ENCODE measurements at regions not wholly inside any gene's neighbourhood (a gene's known extent, or its start where the extent isn't known, plus 50 kb on each side); places are given as distances from the start of the nearest gene placed in this dataset.

- Histone ChIP-seq H3K27ac (ENCODE audit: low read length) (no peak overlapping the region), H3K9ac (ENCODE audit: low read length) (no peak overlapping the region), H3K4me1 (ENCODE audit: control insufficient read depth, low read depth, low read length) (no peaks in the 10 kb centered on the region), H3K27me3 (ENCODE audit: control insufficient read depth, insufficient read depth, low read length) (no peaks in the 10 kb centered on the region), H3K9me3 (ENCODE audit: control insufficient read depth, low read depth, low read length) (no peaks in the 10 kb centered on the region), H3K36me3 (ENCODE audit: control insufficient read depth, low read depth, low read length) (no peaks in the 10 kb centered on the region), H3K4me3 (ENCODE audit: low read length) (no peak overlapping the region)
Observed at GRCh38 chr4:11496351-11496829, 67.7 kb upstream of the HS3ST1 start.

GRCh38 chr4:11495818-11496217 is 67.1 kb upstream of the HS3ST1 start:
- no peaks in the 10 kb centered on the region for H3K27me3 ChIP-seq (ENCODE audit: control insufficient read depth, insufficient read depth, low read length)
- no peaks in the 10 kb centered on the region for H3K9me3 ChIP-seq (ENCODE audit: control insufficient read depth, low read depth, low read length)
- no peaks in the 10 kb centered on the region for H3K36me3 ChIP-seq (ENCODE audit: control insufficient read depth, low read depth, low read length)
- no peaks in the 10 kb centered on the region for H3K4me1 ChIP-seq (ENCODE audit: control insufficient read depth, low read depth, low read length)
- no peak overlapping the region for H3K4me3 ChIP-seq (ENCODE audit: low read length)
- no peak overlapping the region for H3K27ac ChIP-seq (ENCODE audit: low read length)
- H3K9ac ChIP-seq (ENCODE audit: low read length): no peak overlapping the region

GRCh38 chr4:11495291-11495690 is 66.6 kb upstream of the HS3ST1 start:
- no peak overlapping the region for H3K9ac ChIP-seq (ENCODE audit: low read length)

GRCh38 chr4:11494232-11494631 is 65.5 kb upstream of the HS3ST1 start:
- Histone ChIP-seq H3K4me3 (ENCODE audit: low read length) (no peak overlapping the region), H3K9ac (ENCODE audit: low read length) (no peak overlapping the region), H3K4me1 (ENCODE audit: control insufficient read depth, low read depth, low read length) (no peaks in the 10 kb centered on the region), H3K27ac (ENCODE audit: low read length) (no peak overlapping the region), H3K36me3 (ENCODE audit: control insufficient read depth, low read depth, low read length) (no peaks in the 10 kb centered on the region), H3K27me3 (ENCODE audit: control insufficient read depth, insufficient read depth, low read length) (no peaks in the 10 kb centered on the region), H3K9me3 (ENCODE audit: control insufficient read depth, low read depth, low read length) (no peaks in the 10 kb centered on the region)

More at GRCh38 chr4:11495291-11495690, 66.6 kb upstream of the HS3ST1 start:
- Histone ChIP-seq H3K4me1 (ENCODE audit: control insufficient read depth, low read depth, low read length) (no peaks in the 10 kb centered on the region), H3K36me3 (ENCODE audit: control insufficient read depth, low read depth, low read length) (no peaks in the 10 kb centered on the region), H3K27ac (ENCODE audit: low read length) (no peak overlapping the region), H3K4me3 (ENCODE audit: low read length) (no peak overlapping the region), H3K27me3 (ENCODE audit: control insufficient read depth, insufficient read depth, low read length) (no peaks in the 10 kb centered on the region), H3K9me3 (ENCODE audit: control insufficient read depth, low read depth, low read length) (no peaks in the 10 kb centered on the region)

- Histone ChIP-seq H3K4me3 (ENCODE audit: low read length) (no peak overlapping the region), H3K27ac (ENCODE audit: low read length) (no peak overlapping the region), H3K9ac (ENCODE audit: low read length) (no peak overlapping the region), H3K36me3 (ENCODE audit: control insufficient read depth, low read depth, low read length) (no peaks in the 10 kb centered on the region), H3K27me3 (ENCODE audit: control insufficient read depth, insufficient read depth, low read length) (no peaks in the 10 kb centered on the region), H3K4me1 (ENCODE audit: control insufficient read depth, low read depth, low read length) (no peaks in the 10 kb centered on the region), H3K9me3 (ENCODE audit: control insufficient read depth, low read depth, low read length) (no peaks in the 10 kb centered on the region)
Observed at GRCh38 chr4:11489453-11490083, 60.9 kb upstream of the HS3ST1 start.

GRCh38 chr4:11488657-11489452 is 60.2 kb upstream of the HS3ST1 start:
- Histone ChIP-seq H3K27me3 (ENCODE audit: control insufficient read depth, insufficient read depth, low read length) (no peaks in the 10 kb centered on the region), H3K9ac (ENCODE audit: low read length) (no peak overlapping the region), H3K9me3 (ENCODE audit: control insufficient read depth, low read depth, low read length) (no peaks in the 10 kb centered on the region), H3K4me1 (ENCODE audit: control insufficient read depth, low read depth, low read length) (no peaks in the 10 kb centered on the region), H3K27ac (ENCODE audit: low read length) (no peak overlapping the region), H3K36me3 (ENCODE audit: control insufficient read depth, low read depth, low read length) (no peaks in the 10 kb centered on the region), H3K4me3 (ENCODE audit: low read length) (no peak overlapping the region)

GRCh38 chr4:11487868-11488544 is 59.3 kb upstream of the HS3ST1 start:
- Histone ChIP-seq H3K36me3 (ENCODE audit: control insufficient read depth, low read depth, low read length) (no peaks in the 10 kb centered on the region), H3K9me3 (ENCODE audit: control insufficient read depth, low read depth, low read length) (no peaks in the 10 kb centered on the region), H3K27ac (ENCODE audit: low read length) (no peak overlapping the region), H3K4me3 (ENCODE audit: low read length) (no peak overlapping the region), H3K4me1 (ENCODE audit: control insufficient read depth, low read depth, low read length) (no peaks in the 10 kb centered on the region), H3K27me3 (ENCODE audit: control insufficient read depth, insufficient read depth, low read length) (no peaks in the 10 kb centered on the region), H3K9ac (ENCODE audit: low read length) (no peak overlapping the region)

- Histone ChIP-seq H3K9me3 (ENCODE audit: control insufficient read depth, low read depth, low read length) (no peaks in the 10 kb centered on the region), H3K4me1 (ENCODE audit: control insufficient read depth, low read depth, low read length) (no peaks in the 10 kb centered on the region), H3K27ac (ENCODE audit: low read length) (no peak overlapping the region), H3K9ac (ENCODE audit: low read length) (no peak overlapping the region), H3K36me3 (ENCODE audit: control insufficient read depth, low read depth, low read length) (no peaks in the 10 kb centered on the region), H3K27me3 (ENCODE audit: control insufficient read depth, insufficient read depth, low read length) (no peaks in the 10 kb centered on the region), H3K4me3 (ENCODE audit: low read length) (no peak overlapping the region)
Observed at GRCh38 chr4:11487139-11487538, 58.4 kb upstream of the HS3ST1 start.

GRCh38 chr4:11485926-11486325 is 57.2 kb upstream of the HS3ST1 start:
- Histone ChIP-seq H3K9ac (ENCODE audit: low read length) (no peak overlapping the region), H3K9me3 (ENCODE audit: control insufficient read depth, low read depth, low read length) (no peaks in the 10 kb centered on the region), H3K27ac (ENCODE audit: low read length) (no peak overlapping the region), H3K4me1 (ENCODE audit: control insufficient read depth, low read depth, low read length) (no peaks in the 10 kb centered on the region), H3K27me3 (ENCODE audit: control insufficient read depth, insufficient read depth, low read length) (no peaks in the 10 kb centered on the region), H3K36me3 (ENCODE audit: control insufficient read depth, low read depth, low read length) (no peaks in the 10 kb centered on the region), H3K4me3 (ENCODE audit: low read length) (no peak overlapping the region)

- Histone ChIP-seq H3K36me3 (ENCODE audit: control insufficient read depth, low read depth, low read length) (no peaks in the 10 kb centered on the region), H3K9ac (ENCODE audit: low read length) (no peak overlapping the region), H3K4me1 (ENCODE audit: control insufficient read depth, low read depth, low read length) (no peaks in the 10 kb centered on the region), H3K27me3 (ENCODE audit: control insufficient read depth, insufficient read depth, low read length) (no peaks in the 10 kb centered on the region), H3K4me3 (ENCODE audit: low read length) (no peak overlapping the region), H3K27ac (ENCODE audit: low read length) (no peak overlapping the region), H3K9me3 (ENCODE audit: control insufficient read depth, low read depth, low read length) (no peaks in the 10 kb centered on the region)
Observed at GRCh38 chr4:11484531-11484930, 55.8 kb upstream of the HS3ST1 start.

GRCh38 chr4:11483046-11483445 is 54.4 kb upstream of the HS3ST1 start:
- H3K9me3 ChIP-seq (ENCODE audit: control insufficient read depth, low read depth, low read length): no peaks in the 10 kb centered on the region

More at GRCh38 chr4:11483046-11483445, 54.4 kb upstream of the HS3ST1 start:
- Histone ChIP-seq H3K27me3 (ENCODE audit: control insufficient read depth, insufficient read depth, low read length) (no peaks in the 10 kb centered on the region), H3K4me3 (ENCODE audit: low read length) (no peak overlapping the region), H3K36me3 (ENCODE audit: control insufficient read depth, low read depth, low read length) (no peaks in the 10 kb centered on the region), H3K4me1 (ENCODE audit: control insufficient read depth, low read depth, low read length) (no peaks in the 10 kb centered on the region), H3K27ac (ENCODE audit: low read length) (no peak overlapping the region), H3K9ac (ENCODE audit: low read length) (no peak overlapping the region)

All from iPS-18a (cell line).